ENCODE measurements at regions not wholly inside any gene's neighbourhood (a gene's known extent, or its start where the extent isn't known, plus 50 kb on each side); places are given as distances from the start of the nearest gene placed in this dataset.
A peak's percentile ranks its signal among the peaks of the same experiment; 100 is the strongest.

DNA sequence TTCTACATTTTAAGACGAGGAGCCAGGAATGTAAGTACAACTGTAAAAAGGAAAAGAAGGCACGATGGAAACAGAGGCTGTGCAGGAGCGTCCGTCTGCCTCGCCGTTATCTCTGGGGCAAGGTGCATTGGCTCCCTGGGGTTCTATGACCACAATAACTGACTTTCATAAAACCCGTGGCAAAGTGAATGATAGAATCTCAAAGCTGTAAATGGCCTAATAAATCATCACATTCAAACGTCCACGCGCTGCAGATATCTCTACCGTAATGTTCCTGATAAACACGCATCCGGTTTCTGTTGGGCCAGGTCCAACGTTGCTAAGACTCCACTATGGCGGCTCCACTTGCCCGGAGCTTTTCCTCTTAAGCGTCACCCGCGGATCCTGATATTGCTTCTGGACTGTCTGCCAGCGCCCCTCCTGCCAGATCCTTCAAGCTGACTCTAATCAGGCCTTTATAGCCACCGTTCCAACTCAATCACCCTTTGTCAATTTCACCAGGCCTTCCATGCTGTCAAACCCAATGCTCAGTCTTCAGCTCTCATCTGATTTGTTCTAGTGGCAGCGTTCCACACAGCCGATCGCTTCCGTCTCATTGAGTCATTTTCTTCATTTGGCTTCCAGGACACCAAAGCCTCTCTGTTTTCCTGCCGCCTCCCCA lies 265.6 kb upstream of the FOXK1 start (continued):
- TF ChIP-seq, protein P1, sequence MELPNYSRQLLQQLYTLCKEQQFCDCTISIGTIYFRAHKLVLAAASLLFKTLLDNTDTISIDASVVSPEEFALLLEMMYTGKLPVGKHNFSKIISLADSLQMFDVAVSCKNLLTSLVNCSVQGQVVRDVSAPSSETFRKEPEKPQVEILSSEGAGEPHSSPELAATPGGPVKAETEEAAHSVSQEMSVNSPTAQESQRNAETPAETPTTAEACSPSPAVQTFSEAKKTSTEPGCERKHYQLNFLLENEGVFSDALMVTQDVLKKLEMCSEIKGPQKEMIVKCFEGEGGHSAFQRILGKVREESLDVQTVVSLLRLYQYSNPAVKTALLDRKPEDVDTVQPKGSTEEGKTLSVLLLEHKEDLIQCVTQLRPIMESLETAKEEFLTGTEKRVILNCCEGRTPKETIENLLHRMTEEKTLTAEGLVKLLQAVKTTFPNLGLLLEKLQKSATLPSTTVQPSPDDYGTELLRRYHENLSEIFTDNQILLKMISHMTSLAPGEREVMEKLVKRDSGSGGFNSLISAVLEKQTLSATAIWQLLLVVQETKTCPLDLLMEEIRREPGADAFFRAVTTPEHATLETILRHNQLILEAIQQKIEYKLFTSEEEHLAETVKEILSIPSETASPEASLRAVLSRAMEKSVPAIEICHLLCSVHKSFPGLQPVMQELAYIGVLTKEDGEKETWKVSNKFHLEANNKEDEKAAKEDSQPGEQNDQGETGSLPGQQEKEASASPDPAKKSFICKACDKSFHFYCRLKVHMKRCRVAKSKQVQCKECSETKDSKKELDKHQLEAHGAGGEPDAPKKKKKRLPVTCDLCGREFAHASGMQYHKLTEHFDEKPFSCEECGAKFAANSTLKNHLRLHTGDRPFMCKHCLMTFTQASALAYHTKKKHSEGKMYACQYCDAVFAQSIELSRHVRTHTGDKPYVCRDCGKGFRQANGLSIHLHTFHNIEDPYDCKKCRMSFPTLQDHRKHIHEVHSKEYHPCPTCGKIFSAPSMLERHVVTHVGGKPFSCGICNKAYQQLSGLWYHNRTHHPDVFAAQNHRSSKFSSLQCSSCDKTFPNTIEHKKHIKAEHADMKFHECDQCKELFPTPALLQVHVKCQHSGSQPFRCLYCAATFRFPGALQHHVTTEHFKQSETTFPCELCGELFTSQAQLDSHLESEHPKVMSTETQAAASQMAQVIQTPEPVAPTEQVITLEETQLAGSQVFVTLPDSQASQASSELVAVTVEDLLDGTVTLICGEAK (IDR thresholded peaks at IDR 0.05): peak; percentile 63
- TF ChIP-seq, protein P1 (CRISPR knock-in tag; IDR thresholded peaks at IDR 0.05): no peak
- peak; percentile 78 for TF ChIP-seq SOX6 (IDR thresholded peaks at IDR 0.05)
- peak; percentile 46; the same call in 1 of the 2 replicates for TF ChIP-seq ZNF766 (CRISPR knock-in tag; conservative IDR thresholded peaks at IDR 0.05)
- TF ChIP-seq, protein P2, sequence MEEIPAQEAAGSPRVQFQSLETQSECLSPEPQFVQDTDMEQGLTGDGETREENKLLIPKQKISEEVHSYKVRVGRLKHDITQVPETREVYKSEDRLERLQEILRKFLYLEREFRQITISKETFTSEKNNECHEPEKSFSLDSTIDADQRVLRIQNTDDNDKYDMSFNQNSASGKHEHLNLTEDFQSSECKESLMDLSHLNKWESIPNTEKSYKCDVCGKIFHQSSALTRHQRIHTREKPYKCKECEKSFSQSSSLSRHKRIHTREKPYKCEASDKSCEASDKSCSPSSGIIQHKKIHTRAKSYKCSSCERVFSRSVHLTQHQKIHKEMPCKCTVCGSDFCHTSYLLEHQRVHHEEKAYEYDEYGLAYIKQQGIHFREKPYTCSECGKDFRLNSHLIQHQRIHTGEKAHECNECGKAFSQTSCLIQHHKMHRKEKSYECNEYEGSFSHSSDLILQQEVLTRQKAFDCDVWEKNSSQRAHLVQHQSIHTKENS (CRISPR knock-in tag; IDR thresholded peaks at IDR 0.05): no peak
- TF ChIP-seq NRF1 (conservative IDR thresholded peaks at IDR 0.05 in 1 of 2, IDR thresholded peaks at IDR 0.05 in 1 of 2): peak in 1 of 2 experiments; percentile 24; a peak in 1 of 4 replicates
- TF ChIP-seq KLF16 (IDR thresholded peaks at IDR 0.05): no peak
- TF ChIP-seq, protein P3, sequence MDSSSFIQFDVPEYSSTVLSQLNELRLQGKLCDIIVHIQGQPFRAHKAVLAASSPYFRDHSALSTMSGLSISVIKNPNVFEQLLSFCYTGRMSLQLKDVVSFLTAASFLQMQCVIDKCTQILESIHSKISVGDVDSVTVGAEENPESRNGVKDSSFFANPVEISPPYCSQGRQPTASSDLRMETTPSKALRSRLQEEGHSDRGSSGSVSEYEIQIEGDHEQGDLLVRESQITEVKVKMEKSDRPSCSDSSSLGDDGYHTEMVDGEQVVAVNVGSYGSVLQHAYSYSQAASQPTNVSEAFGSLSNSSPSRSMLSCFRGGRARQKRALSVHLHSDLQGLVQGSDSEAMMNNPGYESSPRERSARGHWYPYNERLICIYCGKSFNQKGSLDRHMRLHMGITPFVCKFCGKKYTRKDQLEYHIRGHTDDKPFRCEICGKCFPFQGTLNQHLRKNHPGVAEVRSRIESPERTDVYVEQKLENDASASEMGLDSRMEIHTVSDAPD (CRISPR knock-in tag; IDR thresholded peaks at IDR 0.05): no peak
- no peak for TF ChIP-seq NONO (IDR thresholded peaks at IDR 0.05; ENCODE audit: low read depth in 2 of 2, low read length in 1 of 2)
- TF ChIP-seq, protein P4, sequence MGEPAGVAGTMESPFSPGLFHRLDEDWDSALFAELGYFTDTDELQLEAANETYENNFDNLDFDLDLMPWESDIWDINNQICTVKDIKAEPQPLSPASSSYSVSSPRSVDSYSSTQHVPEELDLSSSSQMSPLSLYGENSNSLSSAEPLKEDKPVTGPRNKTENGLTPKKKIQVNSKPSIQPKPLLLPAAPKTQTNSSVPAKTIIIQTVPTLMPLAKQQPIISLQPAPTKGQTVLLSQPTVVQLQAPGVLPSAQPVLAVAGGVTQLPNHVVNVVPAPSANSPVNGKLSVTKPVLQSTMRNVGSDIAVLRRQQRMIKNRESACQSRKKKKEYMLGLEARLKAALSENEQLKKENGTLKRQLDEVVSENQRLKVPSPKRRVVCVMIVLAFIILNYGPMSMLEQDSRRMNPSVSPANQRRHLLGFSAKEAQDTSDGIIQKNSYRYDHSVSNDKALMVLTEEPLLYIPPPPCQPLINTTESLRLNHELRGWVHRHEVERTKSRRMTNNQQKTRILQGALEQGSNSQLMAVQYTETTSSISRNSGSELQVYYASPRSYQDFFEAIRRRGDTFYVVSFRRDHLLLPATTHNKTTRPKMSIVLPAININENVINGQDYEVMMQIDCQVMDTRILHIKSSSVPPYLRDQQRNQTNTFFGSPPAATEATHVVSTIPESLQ (CRISPR knock-in tag; IDR thresholded peaks at IDR 0.05): no peak
- TF ChIP-seq TRIM28 (IDR thresholded peaks at IDR 0.05): no peak
- TF ChIP-seq ILF3 (IDR thresholded peaks at IDR 0.05; ENCODE audit: borderline replicate concordance): no peak

Data from K562 (cell line).